ENCODE measurements at regions not wholly inside any gene's neighbourhood (a gene's known extent, or its start where the extent isn't known, plus 50 kb on each side); places are given as distances from the start of the nearest gene placed in this dataset.
"Not testable (repeated sequence)": the region's sequence is repeated elsewhere in the genome, so short reads cannot be mapped to it uniquely, and the experiment has no call there.

DNA sequence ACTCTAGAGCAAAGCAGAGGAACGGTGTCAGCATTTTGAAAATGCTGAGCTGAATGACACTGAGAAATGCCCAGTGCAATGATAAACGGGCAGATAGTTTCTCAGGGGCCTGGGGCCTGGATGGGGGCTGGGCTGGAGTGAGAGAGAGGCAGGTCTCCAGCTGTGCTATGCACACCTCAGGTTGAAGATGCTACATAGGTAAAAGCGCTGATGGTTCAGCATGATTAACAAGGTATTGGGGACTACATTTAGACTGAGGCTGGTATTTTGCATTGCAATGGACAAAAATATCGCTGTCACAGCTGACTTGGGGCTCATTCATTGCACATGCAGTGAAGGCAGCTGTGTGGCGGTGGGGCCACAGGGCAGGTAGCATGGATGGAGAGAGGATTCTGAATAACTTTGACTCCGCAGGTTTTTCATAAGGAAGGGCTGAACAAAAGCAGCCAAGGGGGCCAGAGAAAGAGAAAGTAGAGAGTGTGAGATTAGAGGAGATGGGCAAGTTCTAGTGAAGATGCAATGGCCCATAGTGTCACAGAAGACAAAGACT lies 290.8 kb upstream of the ZNF32 start:
- no peak for DNase-seq (ENCODE audit: low read depth in 2 of 2)

DNA sequence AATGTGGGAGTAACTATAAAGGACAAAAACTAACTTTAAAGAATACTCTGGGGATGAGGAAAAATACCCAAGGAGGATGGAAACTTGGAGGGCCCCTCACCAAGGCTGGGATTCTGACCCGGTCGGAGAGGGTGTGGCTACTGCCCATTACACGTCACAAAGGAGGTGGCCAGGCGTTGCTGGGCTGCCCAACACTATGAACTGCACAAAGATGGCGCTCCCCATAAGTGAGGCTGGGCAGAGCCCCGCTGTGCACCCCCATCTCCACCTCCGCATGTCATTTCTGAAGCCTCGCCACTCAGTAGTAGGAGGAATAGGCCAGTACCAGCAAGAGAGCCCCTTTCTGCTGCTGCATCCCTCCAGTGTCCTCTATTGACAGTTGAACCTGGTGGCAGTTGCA lies 290.1 kb upstream of the ZNF32 start:
- no peak for DNase-seq (ENCODE audit: low read depth in 2 of 2)

DNA sequence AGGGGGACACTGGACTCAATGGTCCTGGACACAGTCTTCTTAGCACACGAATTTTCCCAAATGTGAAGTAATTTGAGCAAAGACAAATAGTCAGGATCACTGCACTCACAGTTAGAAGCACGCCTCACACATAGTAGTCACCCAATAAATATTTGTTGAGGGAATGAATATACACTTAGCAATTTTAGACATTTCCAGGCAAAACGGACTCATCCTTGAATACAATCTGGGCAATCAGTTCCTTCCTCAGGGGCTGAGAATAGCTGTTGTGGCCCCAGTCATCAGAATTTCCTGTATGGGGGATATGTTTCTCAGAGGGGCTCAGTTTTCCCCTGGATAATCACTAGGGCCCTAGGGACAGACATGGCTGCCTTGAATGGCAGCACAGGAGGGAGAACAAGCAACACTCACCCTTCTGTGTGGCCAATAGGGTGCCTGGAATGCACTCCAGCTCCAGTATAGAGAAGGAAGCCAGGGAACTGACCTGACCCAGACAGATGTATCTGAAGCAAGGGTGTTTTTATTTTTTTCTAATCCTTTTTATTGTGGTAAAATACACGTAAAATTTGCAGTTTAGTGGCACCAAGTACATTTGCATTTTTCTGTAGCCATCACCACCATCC lies 282.7 kb upstream of the ZNF32 start:
- no peak for DNase-seq (ENCODE audit: low read depth in 2 of 2)

DNA sequence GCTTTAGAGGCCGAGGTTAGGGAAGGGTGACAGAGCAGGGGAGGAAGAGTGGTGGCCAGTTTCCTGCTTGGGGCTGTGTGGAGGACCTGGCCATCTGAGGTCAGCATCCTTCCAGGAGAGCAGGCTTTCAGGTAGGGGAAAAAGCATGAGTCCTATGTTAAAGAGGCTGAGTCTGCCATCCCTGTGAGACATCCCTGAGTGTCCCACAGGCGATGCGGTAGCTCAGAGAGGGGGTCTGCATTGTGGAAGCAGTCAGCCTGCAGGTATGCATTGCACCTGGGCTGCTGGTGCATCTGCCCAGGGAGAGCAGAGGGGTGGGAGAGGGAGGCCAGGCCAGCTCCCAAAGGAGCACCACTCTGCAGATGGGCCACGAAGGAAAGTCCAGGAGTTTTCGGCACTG lies 282.1 kb upstream of the ZNF32 start:
- no peak for DNase-seq (ENCODE audit: low read depth in 2 of 2)

DNA sequence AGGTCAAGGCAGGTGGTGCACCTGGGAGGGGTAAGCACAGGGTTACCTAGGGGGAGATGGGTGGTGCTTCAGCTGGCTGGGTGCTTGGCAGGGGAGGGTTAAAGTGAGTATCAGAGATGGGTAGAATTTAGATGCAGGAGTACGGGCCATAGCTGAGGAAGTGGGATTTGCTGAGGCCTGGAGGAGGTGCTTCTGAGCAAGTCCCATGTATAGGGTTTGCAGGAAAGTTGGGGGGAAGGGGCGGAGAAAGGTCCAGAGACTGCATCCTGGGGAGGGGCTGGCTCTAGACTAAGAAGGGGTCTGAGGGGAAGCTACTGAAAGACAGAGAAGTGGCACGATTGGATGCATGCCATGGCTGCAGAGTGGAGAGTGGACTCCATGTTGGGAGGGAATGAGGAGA lies 281.6 kb upstream of the ZNF32 start:
- DNase-seq (ENCODE audit: low read depth in 2 of 2) = no peak

DNA sequence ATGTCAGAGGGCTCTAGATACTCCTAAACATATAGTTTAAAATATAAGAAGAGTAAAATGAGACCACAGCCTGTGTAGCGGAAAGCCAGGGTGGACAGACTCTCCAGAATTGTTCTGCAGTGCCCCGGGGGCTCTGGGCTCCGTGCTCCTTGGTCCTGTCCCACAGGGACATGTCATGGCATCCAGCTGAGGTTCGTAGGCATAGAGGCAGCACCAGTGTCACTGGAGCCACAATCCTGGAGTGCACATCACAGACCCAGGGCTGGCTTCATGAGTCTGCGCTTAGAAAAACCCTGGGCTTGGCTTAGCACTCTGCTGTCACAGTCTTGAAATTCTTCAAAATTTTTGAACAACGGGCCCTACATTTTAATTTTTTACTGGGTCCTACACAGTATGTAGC lies 280.4 kb upstream of the ZNF32 start:
- no peak for DNase-seq (ENCODE audit: low read depth in 2 of 2)

DNA sequence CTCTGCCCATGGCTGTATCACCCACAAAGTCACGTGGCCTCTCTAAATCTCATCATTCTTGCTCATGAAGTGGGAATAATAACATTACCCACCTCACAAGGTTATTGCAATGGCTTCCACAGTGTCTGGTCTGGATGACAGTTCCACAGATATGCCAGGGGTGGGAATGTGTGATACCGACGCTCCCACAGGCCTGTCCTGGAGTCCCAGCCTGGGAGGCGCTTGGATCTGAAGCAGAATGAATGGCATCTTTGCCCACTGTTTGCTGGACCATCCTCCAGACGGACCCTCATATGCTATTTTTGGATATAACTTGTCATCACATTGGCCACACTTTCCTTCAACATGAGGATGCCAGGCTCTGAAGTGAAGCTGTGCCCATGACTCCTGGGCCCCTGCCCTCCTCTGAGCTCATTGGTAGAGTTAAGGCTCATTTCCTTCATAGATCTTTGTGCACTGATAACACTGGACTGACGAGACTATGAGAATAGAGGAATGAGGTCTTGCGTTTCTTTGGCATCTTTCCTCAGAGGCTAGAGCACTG lies 279.8 kb upstream of the ZNF32 start:
- DNase-seq (ENCODE audit: low read depth in 2 of 2) = no peak

DNA sequence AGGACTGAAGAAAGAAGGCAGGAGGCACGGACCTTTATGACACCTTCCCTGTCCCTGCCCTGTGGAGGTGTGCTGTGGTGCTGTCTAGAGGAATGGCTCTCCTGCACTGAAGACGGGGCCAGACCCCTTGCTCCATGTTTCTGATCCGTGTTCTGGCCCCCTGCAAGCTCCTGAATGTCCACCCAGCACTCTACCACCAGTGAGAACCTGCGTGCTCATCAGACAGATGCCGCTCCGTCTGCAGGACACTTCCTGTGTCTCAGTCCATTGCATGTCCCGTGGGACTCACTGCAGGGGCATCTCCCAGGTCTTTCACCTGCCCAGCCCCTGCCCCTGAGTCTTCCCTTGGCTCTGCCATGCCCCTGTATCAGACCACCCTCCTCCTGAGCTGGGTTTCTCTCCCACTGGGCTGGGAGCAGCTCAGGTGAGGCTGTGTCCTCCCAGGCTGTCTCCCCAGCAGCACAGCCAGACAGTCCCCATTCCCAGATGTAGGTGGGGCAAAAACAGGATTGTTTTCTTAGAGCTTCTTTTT lies 278.3 kb upstream of the ZNF32 start:
- no peak for DNase-seq (ENCODE audit: low read depth in 2 of 2)

DNA sequence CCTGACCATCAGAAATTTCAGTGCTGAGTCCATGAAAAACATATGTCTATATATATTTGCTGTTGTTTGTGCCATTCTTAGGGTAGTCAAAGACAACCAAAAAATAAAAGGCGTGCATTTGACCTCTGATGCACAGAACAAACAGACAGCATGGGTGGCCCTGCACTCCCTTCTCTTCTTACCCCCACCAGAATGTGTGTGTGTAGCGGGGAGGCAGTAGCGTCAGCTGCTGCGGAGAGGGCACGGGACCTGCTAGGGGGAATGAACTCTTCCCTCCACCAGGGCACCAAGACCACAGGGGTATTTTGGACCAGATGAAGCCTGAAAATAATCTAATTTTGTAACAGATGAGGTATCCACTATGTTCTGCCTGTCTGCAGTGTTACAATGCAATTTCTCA lies 277.7 kb upstream of the ZNF32 start:
- no peak for DNase-seq (ENCODE audit: low read depth in 2 of 2)

DNA sequence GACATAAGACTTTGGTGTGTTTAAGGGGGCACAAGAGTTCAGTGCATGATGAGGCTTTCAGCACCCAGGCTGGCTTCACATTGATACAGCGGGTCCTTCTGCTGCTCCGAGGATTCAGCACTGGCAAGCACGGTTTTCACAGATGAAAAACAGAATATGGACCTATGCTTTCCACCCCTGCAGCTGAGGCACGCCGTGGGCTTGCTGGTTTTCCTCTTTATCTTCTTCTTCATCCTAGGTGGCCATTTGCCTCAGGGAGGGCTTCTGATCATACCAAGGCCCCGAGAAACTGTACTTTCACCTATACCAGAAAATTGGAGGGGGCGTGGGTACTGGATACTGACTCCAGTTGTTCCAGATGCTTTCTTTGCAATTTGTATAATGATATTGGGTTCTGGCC lies 277.1 kb upstream of the ZNF32 start:
- DNase-seq (ENCODE audit: low read depth in 2 of 2) = no peak

DNA sequence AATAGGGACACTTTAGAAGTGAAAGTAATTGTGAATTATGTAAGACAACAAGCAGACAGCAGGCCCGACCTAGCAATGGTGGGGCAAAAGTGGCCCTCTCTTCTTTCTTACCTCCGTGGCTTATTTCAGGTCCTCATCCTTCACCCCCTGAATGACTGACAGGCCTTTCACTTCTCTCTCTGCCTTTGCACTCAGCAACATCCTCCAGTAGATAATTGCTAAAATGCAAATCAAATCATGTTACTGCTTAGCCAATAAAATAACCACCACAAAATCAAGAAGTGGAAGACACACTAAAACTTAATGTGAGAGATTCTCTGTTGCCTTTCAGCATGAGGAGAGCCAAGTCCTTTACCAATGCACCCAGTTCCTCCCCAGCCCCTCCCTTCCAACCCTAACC lies 274.6 kb upstream of the ZNF32 start:
- no peak for DNase-seq (ENCODE audit: low read depth in 2 of 2)

DNA sequence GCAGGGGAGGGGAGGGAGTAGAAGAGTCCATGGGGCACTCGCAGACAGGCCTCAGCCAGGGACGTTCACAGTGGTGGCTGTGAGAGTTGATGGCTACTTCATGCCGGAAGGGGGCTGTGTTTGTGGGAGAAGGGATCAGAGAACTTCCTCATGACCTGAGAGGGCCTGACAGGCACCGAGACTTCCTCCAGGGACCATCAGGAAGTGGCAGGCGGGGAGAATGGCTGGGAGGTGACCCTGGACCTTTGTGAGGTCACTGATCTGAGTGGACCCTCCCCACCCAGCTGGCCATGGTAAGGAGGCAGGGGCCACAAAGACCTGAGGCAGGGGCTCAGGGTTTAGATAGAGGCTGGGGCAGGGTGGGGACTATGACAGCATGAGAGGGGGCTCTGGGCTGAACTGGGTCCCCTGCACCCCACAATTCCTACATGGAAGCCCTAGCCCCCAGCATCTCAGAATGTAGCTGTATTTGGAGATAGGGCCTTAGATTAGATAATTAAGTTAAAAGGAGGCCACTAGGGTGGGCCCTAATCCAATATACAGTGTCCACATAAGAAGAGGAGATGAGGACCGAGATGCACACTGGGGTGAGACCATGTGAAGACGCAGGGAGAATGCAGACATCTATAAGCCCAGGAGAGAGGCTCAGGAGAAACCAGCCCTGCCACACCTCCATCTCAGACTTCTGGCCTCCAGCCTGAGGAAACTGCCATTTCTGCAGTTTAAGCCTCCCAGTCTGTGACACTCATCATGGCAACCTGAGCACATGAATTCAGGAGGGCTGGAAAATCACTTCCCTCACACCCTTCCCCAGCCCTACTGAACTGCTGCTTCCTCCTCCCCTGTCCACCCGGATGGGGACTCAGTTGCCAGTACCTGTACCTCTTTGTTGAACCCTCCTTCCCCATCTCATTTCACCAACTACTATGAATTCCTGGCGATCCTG lies 273.9 kb upstream of the ZNF32 start:
- no peak for DNase-seq (ENCODE audit: low read depth in 2 of 2)

DNA sequence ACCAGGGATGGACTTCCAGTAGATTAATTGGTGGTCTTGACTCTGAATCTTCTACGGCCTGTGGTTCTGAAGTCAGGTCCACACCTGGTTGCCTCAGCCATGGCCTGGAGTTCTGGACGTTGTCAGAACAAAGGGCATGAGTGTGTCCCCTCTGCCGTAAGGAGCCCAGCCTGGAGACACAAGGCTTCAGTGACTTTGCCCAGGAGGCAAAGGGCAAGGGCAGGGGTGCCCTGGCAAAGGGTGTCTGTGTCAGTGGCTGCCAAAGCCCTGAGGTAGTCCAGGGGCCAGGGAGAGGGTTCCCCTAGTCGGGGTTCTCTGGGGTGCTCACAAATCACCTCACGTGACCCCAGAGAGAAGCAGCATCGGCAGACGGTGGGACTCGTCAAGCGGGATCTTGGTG lies 273.2 kb upstream of the ZNF32 start:
- DNase-seq (ENCODE audit: low read depth in 2 of 2) = no peak

DNA sequence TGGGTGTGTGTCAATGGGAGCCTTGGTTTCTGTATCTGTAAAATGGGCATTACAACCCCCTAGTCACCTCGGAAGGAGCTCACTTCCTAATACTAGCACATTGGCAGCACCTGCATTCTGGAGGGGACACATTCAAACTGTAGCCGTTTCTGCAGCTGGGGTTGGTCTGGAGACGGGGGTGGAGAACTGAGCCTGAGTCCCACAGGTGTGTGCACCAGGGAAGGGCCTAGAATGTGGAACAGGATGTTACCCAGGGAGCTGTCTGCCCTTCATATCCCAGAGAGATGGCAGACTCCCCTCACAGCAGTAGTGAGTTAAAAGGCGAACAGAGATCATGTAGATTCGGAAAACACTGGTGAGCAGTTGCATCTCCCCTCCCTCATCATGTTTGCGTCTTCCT lies 272.8 kb upstream of the ZNF32 start:
- DNase-seq (ENCODE audit: low read depth in 2 of 2) = no peak

DNA sequence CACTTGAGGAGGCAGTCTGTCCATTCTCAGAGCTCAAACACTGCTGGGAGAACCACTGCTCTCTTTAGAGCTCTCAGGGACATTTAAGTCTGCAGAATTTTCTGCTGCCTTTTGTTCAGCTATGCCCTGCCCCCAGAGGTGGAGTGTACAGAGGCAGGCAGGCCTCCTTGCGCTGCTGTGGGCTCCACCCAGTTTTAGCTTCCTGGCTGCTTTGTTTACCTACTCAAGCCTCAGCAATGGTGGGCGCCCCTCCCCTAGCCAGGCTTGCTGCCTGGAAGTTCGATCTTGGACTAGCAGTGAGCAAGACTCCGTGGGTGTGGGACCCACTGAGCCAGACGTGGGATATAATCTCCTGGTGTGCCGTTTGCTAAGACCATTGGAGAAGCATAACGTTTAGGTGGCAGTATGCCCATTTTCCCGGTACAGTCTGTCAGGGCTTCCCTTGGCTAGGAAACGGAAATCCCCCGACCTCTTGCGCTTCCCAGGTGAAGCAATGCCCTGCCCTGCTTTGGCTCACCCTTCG lies 271.6 kb upstream of the ZNF32 start:
- not testable (repeated sequence) for DNase-seq (ENCODE audit: low read depth in 2 of 2)

DNA sequence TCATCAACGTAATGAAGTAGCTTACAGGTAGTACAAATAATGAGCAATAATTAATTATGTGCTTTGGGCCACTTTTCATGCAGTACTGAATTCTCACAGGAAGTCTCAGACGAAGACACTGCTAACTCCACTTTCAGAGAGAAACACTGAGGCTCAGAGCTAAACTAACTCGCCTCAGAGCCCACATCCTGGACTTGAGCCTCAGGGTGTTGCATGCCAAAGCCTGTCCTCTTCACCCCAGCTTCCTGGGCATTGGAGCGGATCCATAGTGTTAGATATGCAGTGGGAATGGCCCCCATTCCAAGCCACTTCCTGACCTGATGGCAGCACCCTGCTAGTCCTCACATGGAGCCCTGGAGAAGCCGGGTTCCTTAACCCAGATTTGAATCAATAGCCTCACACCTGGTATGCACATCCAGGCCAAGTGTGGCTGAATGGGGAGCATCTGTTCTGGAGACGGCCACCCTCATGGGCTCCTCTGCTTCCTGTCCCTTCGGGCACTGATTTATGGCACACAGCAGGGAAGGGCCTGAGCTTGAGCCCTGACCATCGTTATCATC lies 265.1 kb upstream of the ZNF32 start:
- DNase-seq (ENCODE audit: low read depth in 2 of 2) = no peak

DNA sequence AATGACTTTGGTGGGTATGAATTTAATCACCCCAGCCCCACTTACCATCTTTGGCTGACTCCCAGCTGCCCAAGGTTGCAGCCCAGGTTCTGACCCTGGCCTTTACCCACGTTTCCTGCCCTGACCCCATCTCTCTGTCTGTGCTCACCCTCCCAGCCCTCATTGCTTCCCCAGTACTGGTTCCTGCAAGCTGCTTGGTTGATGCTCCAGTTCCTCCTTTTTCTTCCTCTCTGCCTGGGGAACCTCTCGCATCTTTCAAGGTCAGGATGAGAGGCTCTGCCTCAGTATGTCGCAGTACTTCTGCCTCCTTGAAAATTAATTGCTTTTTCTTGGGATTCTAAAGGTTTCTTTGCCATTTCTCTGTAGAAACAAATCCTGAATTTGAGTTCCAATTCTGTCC lies 263.8 kb upstream of the ZNF32 start:
- DNase-seq (ENCODE audit: low read depth in 2 of 2) = no peak

DNA sequence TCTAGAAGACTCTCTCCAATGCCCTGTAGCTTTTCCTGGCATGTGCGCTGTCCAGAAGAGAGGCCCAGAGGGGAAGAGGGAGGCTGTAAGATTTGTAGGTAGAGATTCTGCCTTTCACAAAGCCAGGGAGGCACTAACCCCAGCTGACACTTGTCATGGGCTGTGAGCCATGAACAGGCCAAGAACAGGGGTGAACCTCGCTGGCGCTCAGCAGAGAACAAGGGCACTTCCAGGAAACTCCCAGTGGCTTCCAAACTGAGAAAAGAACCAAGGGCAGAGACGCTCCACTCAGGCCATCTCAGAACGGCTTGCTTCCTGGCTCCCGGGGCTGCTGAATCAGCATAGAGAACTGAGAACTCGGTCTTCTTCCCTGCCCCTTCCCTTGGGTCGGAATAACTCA lies 257.8 kb upstream of the ZNF32 start:
- DNase-seq (ENCODE audit: low read depth in 2 of 2) = no peak

DNA sequence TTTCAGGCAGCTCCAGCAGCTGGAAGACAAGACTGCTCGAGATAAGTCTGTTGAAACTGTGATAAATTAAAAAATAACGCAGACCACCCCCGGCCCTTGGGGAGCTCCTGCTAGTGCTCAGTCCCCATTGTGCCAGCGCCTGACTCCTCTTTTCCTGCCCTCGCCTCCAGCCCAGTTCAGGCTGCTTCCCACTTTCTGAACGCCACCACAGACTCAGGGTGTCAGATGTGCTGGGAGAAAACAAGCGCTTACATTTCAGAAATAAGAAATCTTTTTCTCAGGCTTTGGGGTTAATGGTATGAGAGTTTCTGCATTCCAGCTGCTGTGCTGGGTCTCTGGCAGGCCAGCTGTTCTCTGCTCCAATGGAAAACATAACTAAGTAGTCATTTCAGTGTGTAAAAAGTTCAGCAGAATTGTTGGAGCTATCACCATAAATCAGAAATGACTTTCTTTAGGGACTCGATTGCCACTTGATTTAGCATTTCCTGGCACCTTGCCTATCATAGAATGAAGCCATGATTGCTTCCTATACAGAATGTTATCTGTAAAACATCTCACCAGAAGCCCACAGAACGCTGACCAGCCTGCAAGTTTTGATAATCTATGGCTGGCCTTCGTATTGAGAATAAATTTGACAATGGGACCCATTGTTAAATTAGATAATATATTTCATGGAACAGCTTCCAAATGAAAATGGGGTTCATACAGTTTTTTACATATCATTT lies 257.0 kb upstream of the ZNF32 start:
- DNase-seq (ENCODE audit: low read depth in 2 of 2) = no peak

DNA sequence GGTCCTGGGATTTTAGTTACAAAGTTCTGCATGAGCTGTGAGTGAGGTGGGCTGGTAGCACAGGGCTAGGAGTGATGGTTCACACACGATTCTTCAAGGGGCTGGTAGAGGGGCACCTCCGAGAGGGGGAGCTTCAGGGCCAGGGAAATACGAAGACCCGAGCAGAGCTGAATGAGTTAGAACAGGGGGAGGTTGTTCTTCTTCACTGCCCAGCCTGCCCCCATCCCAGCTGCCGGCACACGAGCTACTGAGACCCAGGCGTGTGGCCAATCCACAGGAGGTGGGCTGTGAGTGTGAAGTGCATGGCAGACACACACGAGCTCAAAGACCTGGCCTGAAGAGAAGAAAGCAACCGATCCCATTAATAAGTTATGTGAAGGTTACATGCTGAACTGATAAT lies 256.2 kb upstream of the ZNF32 start:
- DNase-seq (ENCODE audit: low read depth in 2 of 2) = no peak

DNA sequence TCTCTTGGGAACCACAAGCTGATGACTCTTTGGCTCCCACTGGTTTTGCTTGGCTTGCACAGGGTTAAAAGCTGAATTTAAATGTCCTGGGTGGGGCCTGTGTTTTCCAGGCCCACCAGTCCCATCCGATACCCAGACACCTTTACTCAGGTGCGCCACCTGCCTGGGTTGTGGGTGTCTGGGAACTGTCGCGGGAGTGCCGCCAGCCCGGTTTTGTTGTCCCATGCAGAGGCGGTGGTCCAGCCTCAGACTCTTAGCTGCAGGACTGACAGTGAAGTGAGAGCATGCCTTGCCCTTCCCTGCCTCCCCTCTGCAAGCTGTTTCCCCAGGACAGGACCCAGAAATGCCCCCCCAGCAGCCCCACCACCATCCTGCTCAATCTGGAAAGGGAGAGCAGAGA lies 255.6 kb upstream of the ZNF32 start:
- no peak for DNase-seq (ENCODE audit: low read depth in 2 of 2)

Data from stimulated activated CD8-positive, alpha-beta memory T cell treated with anti-CD3 and anti-CD28 coated beads, Interleukin-7, amount 100 ng/mL, for 4 hours (primary cell).